ENCODE measurements at regions not wholly inside any gene's neighbourhood (a gene's known extent, or its start where the extent isn't known, plus 50 kb on each side); places are given as distances from the start of the nearest gene placed in this dataset.
"Not testable (repeated sequence)": the region's sequence is repeated elsewhere in the genome, so short reads cannot be mapped to it uniquely, and the experiment has no call there.

- in situ Hi-C loops (cut with MboI; ENCODE audit: low pct_ligation_motif_present in 1 of 4, low pct_unique_long_range_greater_than_20kb in 1 of 4, low sequenced_read_pairs in 3 of 4) = no loop called here
- WGBS, 2 donors (ENCODE audit: low coverage in 1 of 2) = 70 to 75% methylated on average over 2 of the region's 2 CpGs
- no peak for DNase-seq
Measured at GRCh38 chr3:191915712-191916111, 454.7 kb downstream of the PYDC2 start.

GRCh38 chr3:191919491-191920026 is 458.6 kb downstream of the PYDC2 start:
- no peak for DNase-seq
- Histone ChIP-seq H3K27ac (no peak overlapping the region), H3K4me1 (no peaks in the 10 kb centered on the region), H3K36me3 (no peaks in the 10 kb centered on the region), H3K27me3 (no peaks in the 10 kb centered on the region), H3K4me3 (no peak overlapping the region), H3K9me3 (no peaks in the 10 kb centered on the region)
- WGBS, 2 donors (ENCODE audit: low coverage in 1 of 2) = 65 to 78% methylated on average over 3 of the region's 3 CpGs
- intact Hi-C loops (cut with DNase I; ENCODE audit: low total_unique reads) (no loop called here), in situ Hi-C loops (cut with MboI; ENCODE audit: low pct_ligation_motif_present in 1 of 4, low pct_unique_long_range_greater_than_20kb in 1 of 4, low sequenced_read_pairs in 3 of 4) (no loop called here)
- no peak for TF ChIP-seq POLR2A (IDR thresholded peaks at IDR 0.05)
- no peak for TF ChIP-seq EP300 (IDR thresholded peaks at IDR 0.05; ENCODE audit: low read depth)
- no peak for TF ChIP-seq CTCF (IDR thresholded peaks at IDR 0.05)
- no peak for TF ChIP-seq POLR2AphosphoS5 (IDR thresholded peaks at IDR 0.05)

More at GRCh38 chr3:191915712-191916111, 454.7 kb downstream of the PYDC2 start:
- H3K4me3 ChIP-seq = no peak overlapping the region
- no peak for TF ChIP-seq POLR2AphosphoS5 (IDR thresholded peaks at IDR 0.05)
- no peak for TF ChIP-seq CTCF (IDR thresholded peaks at IDR 0.05)
- no peak for TF ChIP-seq POLR2A (IDR thresholded peaks at IDR 0.05)
- no peak for TF ChIP-seq EP300 (IDR thresholded peaks at IDR 0.05; ENCODE audit: low read depth)
- no peaks in the 10 kb centered on the region for H3K9me3 ChIP-seq
- H3K27ac ChIP-seq = no peak overlapping the region
- H3K4me1 ChIP-seq = no peaks in the 10 kb centered on the region
- H3K27me3 ChIP-seq = no peaks in the 10 kb centered on the region
- no peaks in the 10 kb centered on the region for H3K36me3 ChIP-seq
- intact Hi-C loops (cut with DNase I; ENCODE audit: low total_unique reads) = no loop called here

- in situ Hi-C loops (cut with MboI; ENCODE audit: low pct_ligation_motif_present in 1 of 4, low pct_unique_long_range_greater_than_20kb in 1 of 4, low sequenced_read_pairs in 3 of 4) (no loop called here), intact Hi-C loops (cut with DNase I; ENCODE audit: low total_unique reads) (no loop called here)
- H3K9me3 ChIP-seq = no peaks in the 10 kb centered on the region
- no peaks in the 10 kb centered on the region for H3K4me1 ChIP-seq
- no peak overlapping the region for H3K27ac ChIP-seq
- H3K27me3 ChIP-seq = no peaks in the 10 kb centered on the region
- WGBS, 2 donors (ENCODE audit: low coverage in 1 of 2) = 61 to 81% methylated on average over 5 of the region's 5 CpGs
- no peak for TF ChIP-seq POLR2AphosphoS5 (IDR thresholded peaks at IDR 0.05)
- no peak overlapping the region for H3K4me3 ChIP-seq
- no peaks in the 10 kb centered on the region for H3K36me3 ChIP-seq
- no peak for DNase-seq
Measured at GRCh38 chr3:191922570-191922969, 461.6 kb downstream of the PYDC2 start.

- H3K9me3 ChIP-seq; intact Hi-C loops (cut with DNase I; ENCODE audit: low total_unique reads); H3K4me1 ChIP-seq; H3K27ac ChIP-seq; DNase-seq; H3K36me3 ChIP-seq; H3K4me3 ChIP-seq; H3K27me3 ChIP-seq; in situ Hi-C loops (cut with MboI; ENCODE audit: low pct_ligation_motif_present in 1 of 4, low pct_unique_long_range_greater_than_20kb in 1 of 4, low sequenced_read_pairs in 3 of 4): not testable (repeated sequence)
- WGBS, 2 donors (ENCODE audit: low coverage in 1 of 2) = 78 to 89% methylated on average over 8 of the region's 8 CpGs
Measured at GRCh38 chr3:191927183-191927817, 466.3 kb downstream of the PYDC2 start.

- intact Hi-C loops (cut with DNase I; ENCODE audit: low total_unique reads); H3K27ac ChIP-seq; H3K4me1 ChIP-seq; DNase-seq; in situ Hi-C loops (cut with MboI; ENCODE audit: low pct_ligation_motif_present in 1 of 4, low pct_unique_long_range_greater_than_20kb in 1 of 4, low sequenced_read_pairs in 3 of 4); H3K27me3 ChIP-seq; H3K9me3 ChIP-seq; H3K4me3 ChIP-seq; H3K36me3 ChIP-seq: not testable (repeated sequence)
- 65 to 82% methylated on average over 2 to 6 of the region's 6 CpGs for WGBS, 2 donors (ENCODE audit: low coverage in 1 of 2)
Measured at GRCh38 chr3:191927998-191928397, 467.0 kb downstream of the PYDC2 start.

DNA sequence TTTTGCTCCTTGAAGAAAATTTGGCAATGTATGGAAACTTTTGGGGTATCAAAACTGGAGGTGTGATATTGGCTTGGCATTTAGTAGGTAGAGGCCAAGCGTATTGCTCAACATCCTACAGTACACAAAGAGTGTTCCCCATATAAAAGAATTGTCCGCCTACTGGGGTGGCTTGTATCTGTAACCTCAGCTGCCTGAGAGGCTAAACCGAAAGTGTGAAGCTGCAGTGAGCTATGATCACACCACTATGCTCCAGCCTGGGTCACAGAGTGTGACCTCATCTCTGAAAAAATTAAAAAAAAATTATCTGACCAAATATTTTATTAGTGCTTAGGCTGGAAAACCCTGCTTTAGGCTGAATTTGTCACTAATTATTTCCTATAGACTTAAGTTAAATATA is 483.9 kb downstream of the PYDC2 start:
- Histone ChIP-seq H3K4me1 (no peaks in the 10 kb centered on the region), H3K36me3 (no peaks in the 10 kb centered on the region), H3K9me3 (no peaks in the 10 kb centered on the region), H3K4me3 (no peak overlapping the region), H3K27ac (no peak overlapping the region), H3K27me3 (no peaks in the 10 kb centered on the region)
- WGBS, 2 donors (ENCODE audit: low coverage in 1 of 2) = 94 to 100% methylated on average over 3 of the region's 3 CpGs
- intact Hi-C loops (cut with DNase I; ENCODE audit: low total_unique reads) = no loop called here
- in situ Hi-C loops (cut with MboI; ENCODE audit: low pct_ligation_motif_present in 1 of 4, low pct_unique_long_range_greater_than_20kb in 1 of 4, low sequenced_read_pairs in 3 of 4) = no loop called here
- TF ChIP-seq CTCF (IDR thresholded peaks at IDR 0.05) (no peak), POLR2AphosphoS5 (IDR thresholded peaks at IDR 0.05) (no peak), EP300 (IDR thresholded peaks at IDR 0.05; ENCODE audit: low read depth) (no peak)
- DNase-seq = no peak

All from transverse colon (tissue), 4 donors.